CD4-positive, alpha-beta T cell treated with Interferon gamma for 1 hour (primary cell): ENCODE measurements at regions not wholly inside any gene's neighbourhood (a gene's known extent, or its start where the extent isn't known, plus 50 kb on each side); places are given as distances from the start of the nearest gene placed in this dataset.

Experiments used
- DNase-seq: peaks from one replicate; pipeline ENCODE4 v3.0.0-alpha.2; 2020

DNA sequence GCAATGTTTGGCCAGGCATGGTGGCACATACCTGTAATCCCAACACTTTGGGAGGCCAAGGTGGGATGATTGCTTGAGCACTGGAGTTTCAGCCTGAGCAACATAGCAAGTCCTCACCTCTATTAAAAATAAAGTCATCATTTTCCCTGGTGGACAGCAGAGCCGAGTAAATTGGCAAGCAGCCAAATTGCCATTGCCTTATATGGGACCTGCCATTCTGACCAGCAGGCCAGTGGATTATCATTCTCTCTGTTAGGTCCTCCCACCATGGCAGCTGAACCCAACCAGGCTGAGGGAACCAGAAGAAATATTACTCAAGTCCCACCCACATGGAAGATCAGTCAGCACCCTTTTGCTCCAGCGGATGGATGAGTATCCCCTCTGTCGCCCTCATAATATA, 1829.9 kb downstream of the EFNA5 start:
- DNase-seq: no peak

DNA sequence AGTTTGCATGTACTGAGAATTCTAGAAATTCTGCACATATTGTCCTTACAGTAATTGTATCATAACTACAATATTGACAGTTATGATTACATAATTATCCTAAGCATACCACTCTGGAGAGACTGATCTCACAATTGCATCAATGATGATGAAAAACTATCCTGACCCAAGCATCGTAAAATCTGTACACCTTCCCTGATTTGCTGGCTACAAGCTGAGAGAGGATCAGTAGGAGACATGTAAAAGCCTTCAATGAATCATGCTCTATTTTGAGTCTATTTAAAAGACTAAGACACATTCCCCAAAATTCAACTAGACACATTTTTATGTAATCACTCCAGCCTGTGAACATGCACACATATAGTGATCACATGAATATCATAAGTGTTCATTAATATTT, 1833.8 kb downstream of the EFNA5 start:
- no peak for DNase-seq

DNA sequence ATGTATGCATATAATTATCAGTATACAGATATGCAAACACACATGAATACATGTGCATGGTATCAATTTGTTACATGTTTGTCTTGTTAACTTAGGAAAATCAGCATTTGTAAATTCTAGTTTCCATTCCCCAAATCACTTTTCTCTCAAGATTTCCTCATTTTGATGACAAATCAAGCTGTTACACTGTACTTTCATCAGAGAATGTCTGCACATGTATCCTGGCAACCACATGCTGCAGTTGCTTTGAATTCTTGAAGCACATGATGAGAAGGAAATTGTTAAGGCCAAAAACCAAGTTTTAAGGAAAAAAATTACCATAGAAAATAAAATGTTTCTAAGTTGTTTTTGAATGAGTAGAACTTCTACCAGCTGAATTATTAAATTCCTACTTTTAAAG, 1834.5 kb downstream of the EFNA5 start:
- no peak for DNase-seq

DNA sequence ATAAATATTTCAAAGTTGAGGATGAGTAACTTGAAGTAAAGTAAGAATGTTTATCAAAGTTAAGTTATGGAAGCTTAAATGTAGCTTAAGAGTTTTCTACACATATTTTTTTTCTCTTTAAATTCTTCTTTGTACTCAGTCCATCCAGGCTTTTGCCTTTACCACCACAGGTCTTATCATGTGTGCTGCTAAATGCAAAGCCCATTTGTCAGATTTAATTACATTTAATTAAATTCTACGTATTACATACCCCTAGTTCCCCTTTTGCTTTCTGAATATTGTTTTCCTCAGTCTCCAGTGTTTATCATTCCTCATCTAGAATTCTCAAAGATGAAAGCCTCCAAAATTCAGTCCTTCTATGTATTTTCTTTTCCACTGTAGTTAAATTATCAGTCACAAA, 1841.9 kb downstream of the EFNA5 start:
- no peak for DNase-seq

DNA sequence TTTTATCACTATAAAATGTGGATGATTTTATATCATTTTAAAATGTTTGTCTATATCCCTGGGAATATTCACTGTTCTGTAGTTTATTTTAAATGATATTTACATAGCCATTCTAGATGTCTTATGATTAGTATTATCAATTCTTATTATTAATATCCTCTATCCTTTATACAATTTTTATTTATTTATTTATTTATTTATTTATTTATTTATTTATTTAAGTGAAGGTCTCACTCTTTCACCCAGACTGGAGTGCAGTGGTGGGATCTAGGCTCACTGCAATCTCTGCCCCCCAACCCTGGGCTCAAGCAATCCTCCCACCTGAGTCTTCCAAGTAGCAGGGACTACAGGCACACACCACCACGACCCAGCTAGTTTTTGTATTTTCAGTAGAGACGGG, 1848.9 kb downstream of the EFNA5 start:
- no peak for DNase-seq

DNA sequence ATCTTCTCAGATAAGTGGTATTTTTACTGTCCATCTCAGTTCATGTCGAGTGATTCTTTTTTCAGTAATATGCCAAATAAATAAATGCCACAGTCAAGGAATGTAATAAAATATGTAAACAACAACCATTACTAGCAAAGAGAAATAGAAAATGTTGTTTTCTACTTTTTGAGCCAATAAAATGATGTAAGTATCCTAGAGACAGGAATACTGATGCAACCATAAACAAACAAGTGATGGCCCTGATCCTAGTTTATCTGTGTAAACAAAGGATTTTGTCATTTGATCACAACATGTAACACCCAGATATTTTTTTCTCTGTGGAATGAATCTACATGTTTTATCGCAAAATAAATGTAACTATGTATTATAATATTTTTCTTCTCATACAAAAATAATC, 1852.8 kb downstream of the EFNA5 start:
- DNase-seq: no peak

DNA sequence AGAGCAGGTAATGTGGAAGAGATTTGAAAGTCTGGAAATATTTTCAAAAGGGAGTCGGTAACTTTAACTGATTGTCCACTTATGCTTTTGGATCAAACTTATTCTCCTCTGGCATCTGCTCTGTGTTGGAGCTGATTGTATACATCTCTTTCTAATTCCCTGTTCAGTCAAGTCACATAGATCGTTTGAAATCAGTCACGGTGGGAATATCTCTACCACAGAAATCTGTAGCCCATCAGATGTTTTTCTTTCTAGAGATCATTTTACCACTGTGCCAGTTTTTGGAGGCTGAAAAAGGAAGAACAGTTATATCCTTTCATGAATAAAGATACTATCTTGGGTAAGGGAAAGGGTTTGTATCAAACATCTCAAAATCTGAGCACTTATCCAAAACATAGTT, 1853.3 kb downstream of the EFNA5 start:
- DNase-seq: no peak

DNA sequence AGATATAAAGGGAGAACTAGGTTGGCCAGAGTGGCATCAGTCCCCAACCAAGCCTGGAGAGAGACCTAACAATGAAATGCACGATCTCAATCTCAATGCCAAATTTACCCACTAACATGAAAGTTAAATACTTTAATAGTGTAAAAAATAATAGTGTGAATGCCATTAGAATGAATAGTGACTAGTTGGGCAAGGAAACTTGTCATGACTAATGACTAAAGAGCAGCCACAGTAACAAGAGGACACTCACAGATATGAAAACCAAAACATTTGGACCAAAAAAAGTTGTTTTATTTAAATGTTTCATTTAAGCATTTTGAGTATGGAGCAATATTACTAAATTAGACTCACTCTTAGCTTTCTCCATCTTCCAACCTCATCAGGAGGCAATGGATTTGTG, 1853.8 kb downstream of the EFNA5 start:
- DNase-seq: no peak

DNA sequence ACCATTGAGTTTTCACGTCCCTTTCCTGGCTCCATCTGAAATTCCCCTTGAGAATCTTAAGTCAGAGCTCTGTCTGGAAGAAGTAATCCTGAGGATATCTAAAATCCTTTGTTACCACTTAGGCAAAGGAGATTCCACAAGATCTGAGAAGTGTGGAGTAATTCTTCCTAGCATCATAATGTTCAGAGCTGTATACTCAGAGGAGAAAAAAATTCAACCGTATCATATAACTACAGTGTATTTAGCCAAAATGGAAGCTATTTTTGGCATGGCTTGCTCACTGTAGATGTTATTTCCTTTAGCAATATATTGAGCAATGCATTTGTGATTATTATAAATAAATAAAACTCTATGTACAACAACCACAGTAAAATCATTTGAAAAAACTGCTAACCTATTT, 1858.4 kb downstream of the EFNA5 start:
- no peak for DNase-seq

DNA sequence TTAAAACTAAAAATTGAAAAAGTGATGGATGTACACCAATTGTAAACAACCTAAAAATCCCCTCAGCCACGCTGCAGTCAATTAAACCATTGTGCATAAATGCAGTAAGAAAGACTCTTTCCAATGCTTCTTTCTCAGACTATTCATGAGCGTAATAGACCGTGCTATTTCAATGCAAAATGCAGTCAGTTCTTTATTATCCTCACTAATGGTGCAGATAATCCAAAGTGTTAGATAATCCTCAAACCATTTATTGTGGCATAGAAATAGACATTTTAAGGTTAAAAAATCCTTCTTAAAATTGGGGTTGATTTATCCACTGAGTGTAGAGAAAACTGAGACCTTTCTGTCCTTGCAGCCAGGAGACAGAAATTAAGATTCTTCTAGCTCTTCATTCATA, 1862.8 kb downstream of the EFNA5 start:
- DNase-seq: no peak

DNA sequence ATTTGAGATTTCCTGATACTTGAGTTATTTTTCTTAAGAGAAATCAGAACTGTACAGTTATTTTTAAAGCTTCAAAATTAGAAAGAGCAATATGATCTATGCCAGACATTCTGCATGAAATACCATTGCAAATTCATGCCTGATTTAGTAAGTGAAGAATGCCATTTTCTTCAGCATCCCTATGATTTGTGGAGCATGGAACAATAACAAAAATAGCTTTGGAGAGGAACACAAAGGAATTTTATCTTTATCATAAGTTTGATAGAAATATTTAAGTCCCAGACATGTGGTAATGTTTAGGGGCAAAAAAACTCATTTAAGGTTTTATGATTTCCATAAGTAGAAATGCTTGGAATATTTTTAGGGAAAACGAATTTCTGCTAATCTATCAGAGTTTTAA, 1863.4 kb downstream of the EFNA5 start:
- DNase-seq: no peak

DNA sequence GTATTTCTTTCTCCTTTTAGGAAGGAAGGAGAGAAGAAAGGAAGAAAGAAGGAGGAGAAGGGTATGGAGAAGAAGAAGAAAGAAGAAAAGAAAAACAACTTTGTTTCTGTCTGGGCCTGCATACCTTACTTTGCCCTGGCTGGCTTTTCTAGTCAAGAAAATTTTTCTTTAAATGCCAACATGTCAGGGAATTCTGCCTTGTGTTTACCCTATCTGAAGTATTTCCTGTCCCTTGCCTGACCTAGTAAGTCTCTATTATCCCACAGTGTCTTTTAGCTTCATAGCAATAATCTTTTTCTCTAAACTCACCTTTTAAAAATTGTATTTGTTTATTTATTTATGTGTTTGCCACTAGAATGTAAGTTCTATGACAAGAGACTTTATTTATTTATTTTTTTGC, 1864.1 kb downstream of the EFNA5 start:
- DNase-seq: no peak

DNA sequence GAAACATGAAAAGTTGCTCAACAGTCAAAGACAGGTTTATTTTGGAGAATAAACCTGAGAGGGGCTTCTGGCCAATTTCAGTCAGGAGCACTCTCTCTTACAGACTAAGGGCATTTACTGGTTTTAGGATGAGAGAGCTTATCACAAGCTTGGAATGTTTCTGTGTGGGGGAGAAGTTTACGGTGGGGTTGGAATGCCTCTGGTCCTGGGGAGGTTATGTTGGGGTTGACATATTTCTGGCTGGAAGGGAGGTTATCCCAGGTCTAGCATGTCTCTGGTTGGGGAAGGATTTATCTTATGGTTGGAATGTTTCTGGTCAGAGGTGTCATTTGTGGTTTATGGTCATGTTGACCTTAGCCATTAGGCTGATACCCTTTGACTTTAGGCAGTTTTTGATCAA, 1867.3 kb downstream of the EFNA5 start:
- no peak for DNase-seq

DNA sequence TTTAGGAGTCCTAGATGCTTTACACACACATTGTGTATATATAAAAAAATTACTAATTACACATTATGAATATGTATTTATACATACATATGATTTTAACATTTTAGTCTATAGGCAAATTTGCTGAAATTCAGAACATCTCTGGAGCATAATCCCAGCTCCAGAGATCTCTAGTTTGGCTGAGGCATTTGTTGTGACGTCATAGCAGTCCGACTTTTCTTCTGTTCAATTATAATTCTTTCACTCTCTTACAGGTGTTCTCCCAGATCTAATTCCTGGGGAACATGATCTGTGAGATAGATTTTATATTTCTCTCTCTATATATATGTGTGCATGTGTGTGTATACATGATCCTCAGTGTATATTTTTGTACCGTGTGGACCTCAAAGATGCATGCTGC, 1876.2 kb downstream of the EFNA5 start:
- DNase-seq: no peak

DNA sequence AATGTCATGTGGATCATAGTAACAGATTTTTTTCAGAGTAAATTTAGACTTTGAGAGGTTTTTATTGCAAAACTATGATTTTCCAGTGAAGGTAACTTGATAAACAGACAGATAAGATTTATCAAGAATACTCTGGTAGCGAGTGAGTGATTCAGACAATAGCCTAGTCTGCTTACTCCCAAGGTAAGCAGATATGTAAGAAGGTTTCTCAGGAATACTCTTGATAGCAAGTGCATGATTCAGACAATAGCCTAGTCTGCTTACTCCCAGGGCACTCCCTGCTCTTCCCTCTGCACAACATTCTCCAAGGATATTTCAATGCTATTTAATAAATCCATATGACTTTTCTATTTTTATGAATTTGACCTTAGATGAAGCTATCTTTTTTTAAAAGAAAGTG, 1881.5 kb downstream of the EFNA5 start:
- DNase-seq: no peak

DNA sequence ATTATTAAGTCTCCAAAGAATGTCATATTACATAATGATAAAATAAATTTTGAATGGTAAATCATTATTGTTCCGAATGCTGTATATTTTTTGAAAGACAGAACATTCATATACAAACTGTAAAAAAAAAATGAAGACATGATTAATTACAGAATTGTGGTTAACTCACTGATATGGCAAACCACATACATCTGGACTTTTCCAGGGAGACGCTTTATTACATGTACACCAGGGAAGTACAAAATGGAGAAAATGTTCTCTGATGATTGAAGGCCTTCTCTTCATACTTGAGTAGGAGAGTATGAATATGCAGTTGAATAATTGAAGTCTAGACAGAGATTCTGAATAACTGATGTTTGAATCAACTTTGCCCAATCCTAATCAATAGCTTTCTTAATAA, 1886.9 kb downstream of the EFNA5 start:
- DNase-seq: no peak

DNA sequence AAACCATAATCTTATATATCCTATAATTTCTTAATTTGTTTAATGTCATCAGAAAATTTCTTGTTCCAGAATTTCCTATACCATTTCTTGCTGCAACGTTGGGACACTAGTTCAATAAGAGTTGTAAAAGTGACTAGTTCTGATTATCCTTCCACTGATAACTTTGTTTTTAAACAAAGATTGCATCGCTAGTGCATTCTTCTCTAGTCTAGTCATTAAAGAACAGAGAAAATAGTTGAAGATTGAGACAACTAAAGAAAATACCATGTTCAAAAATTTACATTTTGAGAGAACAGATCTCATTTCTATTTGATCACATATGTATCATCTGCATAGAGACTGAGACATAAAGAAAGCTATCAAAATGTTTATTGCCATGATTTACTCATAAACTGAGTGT, 1888.2 kb downstream of the EFNA5 start:
- no peak for DNase-seq

DNA sequence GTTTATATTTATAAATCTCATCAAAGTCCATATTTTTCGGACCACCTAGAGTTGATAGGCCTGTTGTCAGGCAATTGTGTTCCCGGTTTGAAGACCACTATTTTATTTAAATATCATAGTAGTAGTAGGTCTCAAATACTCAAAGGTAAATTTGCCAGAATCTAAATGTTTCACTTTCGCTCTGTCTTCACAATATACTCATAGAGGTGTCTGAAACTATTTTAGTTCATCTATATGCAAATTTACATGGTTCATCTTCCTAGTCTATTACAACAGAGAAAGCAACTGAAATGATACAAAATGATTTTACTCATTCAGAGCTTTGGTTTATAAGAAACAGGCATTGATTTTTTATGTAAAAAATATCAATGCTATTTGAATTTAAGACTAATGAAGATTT, 1897.5 kb downstream of the EFNA5 start:
- no peak for DNase-seq

DNA sequence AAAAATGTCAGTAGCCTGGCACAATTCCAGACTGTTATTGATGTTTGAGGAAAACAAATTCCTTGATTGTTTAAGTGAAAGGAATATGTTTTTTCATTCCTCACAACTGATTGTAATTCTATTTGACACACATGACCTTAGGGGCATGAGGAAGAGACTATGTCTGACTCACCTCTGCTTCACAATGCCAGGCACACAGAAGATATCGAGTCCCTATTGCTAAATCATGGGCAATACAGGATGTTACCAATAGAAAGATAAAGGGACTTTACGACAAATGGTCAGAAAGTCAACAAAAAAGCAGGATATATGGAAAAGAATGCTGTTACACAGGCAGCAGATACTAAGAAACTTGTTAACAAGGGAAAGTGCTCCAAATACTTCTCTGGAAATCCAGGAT, 1903.5 kb downstream of the EFNA5 start:
- no peak for DNase-seq

DNA sequence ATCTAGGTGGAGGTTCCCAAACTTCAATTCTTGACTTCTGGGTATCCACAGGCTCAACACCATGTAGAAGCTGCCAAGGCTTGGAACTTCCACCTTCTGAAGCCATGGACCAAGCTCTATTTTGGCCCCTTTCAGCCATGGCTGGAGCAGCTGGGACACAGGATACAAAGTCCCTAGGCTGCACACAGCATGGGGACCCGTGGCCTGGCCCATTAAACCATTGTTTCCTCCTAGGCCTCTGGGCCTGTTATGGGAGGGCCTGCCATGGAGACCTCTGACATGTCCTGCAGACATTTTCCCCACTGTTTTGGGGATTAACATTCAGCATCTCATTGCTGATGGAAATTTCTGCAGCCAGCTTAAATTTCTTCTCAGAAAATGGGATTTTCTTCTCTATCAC, 1908.0 kb downstream of the EFNA5 start:
- no peak for DNase-seq

DNA sequence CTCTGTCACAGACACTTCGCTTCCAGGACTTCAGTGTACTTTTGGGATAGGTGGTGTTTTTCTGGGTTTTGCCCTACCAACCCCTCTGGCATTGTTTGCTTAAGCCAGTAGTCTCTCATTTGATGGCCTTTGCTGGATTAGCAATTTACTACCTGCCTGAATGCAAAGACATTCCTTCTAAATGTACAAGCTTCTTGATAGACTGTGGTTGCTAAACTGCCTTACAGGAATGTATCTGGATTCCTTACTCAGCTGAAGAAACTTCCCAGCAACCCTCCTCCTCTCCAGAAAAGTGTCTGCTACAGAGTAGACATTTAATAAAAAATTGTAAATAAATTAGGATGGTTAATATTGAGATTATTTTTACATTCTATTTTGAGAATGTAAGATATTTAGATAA, 1916.7 kb downstream of the EFNA5 start:
- no peak for DNase-seq

DNA sequence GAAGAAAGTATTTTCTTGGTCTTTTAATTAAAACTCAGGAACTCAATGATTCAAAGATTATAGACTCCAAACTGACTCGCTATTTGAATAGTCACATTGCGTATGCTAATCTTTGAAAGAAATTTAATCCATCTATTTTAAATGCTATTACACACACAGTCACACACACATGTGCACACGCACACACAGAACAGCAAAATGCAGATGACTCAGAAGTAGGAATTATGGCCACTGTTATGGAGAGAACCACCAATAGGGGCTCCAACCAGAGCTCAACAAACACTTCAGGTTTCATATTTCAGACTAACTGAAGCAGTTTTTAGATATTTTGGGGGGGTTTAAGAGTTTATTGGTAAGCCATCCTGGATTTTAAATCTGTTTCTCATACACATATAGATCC, 1917.9 kb downstream of the EFNA5 start:
- DNase-seq: no peak

DNA sequence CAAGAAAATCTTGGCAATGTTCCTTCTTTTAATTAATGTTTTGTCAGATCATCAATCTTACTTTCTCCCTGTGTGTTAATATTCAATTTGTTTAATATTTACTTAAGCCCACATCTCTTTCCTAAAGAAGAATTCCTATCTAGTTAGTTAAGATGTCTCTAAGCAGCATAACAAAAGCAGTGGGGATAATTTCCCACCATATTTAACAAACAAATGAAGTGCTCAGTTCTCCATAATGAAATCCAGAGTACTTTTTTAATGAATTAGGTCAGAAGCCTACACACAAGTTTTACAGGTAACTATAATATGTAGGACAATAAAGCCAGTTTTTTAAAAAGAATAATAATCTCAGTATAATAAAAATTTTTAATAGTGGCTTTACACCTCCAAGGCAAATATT, 1918.8 kb downstream of the EFNA5 start:
- DNase-seq: no peak

DNA sequence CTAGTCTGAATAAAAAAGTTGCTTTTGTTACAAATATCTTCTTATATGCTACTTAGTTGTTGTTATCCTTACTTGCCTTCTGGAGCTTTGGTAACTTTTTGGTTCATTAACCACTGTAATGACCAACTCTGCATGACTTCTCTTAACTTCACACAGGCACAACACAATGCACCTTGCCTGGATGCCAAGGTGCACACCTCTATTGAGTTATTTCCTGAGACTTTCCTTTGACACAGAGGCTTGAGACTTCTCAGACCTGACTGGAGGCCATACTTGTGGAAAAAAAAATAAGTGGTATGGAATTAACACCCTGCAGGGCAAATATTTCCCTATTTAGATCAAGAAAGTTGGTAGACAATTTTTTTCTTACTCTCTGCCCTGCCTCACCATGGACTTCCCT, 1925.6 kb downstream of the EFNA5 start:
- no peak for DNase-seq

DNA sequence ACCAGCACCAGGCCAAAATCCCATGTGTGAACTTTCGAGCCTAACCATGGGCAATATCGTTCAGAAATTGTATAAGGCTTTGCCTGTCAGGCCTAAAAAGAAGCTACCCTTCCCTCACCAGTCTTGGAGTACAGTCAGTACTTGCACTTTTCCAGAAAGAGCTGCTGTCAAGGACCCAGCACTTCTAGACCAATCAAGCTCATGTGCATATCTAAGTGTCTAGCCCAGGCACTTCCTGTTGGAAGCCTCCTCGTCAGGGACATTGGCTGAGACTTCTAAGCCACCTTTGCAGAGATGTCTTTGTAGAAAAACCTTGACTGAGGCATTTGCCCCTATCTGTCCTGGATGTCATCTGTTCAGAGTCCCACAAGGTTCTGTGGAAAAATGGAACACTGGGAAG, 1930.5 kb downstream of the EFNA5 start:
- DNase-seq: no peak

DNA sequence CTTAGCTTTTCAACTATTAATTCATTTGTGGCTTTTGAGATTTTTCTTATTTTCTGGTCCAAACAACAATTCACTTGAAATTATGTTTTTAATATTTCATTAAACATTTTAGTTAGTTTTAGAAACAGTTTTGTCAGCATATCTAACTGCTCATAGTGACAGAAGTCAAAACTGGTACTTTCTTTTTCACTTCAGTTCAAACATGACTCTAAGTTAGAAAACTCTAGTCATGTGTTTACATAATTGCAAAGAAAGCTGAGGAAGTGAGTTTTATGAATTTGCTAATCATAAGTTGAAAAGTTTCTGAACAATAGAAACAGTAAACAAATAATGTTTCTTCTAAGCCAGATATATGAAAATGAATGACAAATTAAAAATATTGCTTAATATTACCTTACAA, 1931.0 kb downstream of the EFNA5 start:
- DNase-seq: no peak

DNA sequence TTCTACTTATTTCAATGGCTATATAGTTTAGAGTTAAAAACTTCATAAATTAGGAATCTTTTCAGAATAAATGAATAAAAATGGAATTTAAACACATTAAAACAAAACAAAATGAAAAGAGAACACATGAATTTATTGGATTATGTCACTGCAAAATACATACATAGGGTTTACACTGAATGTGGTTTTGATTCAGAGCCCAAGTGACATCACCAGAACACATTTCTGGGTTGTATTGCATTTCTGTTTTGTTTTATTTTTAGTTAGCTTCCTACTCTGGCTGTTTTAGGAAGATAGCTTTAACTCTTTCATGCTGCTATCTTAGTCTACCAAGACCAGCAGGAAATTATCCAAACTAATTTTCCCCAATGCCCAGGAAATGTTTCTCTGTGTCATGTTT, 1935.0 kb downstream of the EFNA5 start:
- DNase-seq: no peak
